Middle frontal gyrus (tissue), 1 donor: ENCODE measurements at regions not wholly inside any gene's neighbourhood (a gene's known extent, or its start where the extent isn't known, plus 50 kb on each side); places are given as distances from the start of the nearest gene placed in this dataset.

Experiments
- DNase-seq: peaks from one replicate; pipeline ENCODE4 v3.0.0-alpha.2; 2015; ENCODE audit warnings: low spot score; ENCODE audit errors: extremely low spot score

DNA sequence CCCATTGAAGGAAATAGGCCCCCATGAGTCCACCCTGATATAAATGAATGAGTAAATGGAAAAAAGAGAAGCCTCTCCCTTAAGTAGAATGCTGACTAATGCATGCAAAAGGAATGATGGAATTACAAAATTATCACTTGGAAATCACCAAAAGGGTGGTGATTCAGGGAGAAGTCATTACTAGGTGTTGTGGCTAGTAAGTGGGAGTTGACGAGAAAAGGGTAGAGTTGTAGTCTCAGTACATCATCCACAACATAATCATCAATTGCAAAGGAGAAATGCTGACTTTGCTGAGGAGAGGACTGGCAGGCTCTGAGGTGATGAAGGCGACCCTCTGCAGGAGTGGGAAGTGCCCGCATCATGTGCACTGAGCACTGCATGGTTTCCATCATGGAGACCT is 201.5 kb upstream of the S1PR3 start:
- DNase-seq = no peak

DNA sequence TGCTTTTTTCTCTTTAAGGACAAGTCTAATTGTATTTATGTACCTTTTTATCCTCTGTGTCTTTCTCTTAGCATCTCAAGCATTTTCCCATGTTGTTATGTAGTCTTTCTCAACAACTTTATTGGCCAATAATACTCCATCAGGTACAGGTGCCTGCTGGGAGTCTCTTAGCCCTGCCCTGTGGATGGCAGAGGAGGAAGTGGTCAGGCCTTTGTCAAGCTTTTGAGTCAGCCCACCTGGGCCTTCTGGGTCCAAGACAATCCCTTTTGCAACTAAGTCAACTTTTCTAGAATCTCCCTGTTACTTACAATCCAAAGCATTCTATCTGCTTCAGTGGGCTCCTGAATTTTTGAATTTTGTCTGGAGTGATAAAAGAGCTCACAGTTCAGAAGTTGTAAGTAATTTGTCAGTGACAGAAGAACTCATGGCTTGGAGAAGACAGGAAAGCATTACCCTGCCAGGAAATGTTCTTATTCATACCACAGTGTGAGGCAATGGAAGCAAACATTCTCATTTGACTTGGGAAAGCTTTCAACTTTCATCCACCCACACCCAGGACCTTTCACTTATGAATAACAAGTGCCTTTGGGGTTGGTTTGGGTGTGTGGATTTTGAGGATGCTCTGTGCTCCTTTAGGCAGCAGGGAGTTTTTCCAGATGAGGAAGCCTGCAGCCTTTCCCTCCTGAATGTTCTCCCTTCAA is 200.0 kb upstream of the S1PR3 start:
- DNase-seq = no peak

DNA sequence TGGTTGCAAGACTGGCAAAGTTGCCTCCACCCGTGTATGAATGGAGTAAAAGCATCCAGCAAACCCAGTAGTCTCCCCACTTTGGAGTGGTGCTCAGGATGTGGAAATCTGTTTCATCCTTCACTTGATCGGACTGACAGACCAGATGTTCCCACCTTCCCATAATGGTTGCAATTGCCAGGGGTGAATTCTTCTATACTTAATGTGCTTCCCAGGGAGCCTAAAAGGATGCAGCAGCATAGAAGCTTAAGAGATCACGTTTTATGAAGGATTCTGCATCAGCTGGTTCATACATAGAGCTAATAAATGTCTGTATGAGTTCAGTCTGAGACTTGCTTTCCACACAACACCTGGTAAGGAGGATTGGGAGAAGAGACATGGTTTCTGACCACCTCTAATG is 198.8 kb upstream of the S1PR3 start:
- no peak for DNase-seq

DNA sequence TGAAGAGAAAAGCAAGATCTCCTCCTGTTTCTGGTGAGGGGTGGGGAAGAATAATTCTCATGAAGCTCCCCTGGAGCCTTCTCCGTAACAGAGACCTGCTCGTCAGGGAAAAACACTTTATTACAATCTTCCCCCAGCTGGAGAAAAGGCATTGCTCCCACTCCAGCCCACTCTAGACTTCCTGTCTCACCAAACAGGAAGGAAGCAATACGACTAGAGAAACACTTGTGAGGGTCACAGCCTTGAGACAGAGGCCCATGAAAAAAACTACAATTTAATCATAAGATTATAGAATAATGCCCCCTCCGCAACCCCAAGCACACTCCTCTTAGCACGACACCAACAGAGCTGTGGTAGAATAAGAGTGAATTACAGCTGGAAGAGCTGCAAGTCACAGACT is 197.2 kb upstream of the S1PR3 start:
- DNase-seq = no peak

DNA sequence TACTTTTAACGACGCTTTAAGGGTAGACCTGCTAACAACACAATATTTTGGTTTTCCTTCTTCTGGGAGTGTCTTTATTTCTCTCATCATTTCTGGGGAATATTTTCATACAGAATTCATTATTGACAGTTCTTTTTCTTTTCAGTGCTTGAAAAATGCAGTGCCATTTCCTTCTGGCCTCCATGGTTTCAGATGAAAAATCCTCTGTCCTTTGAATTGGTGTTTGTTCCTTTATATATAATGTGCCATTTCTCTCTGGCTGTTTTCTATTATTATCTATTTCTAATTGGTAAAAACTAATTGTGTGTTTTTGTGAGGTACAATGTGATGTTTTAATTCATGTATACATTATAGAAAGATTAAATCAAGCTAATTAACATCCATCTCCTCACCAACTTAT is 194.3 kb upstream of the S1PR3 start:
- DNase-seq = no peak

DNA sequence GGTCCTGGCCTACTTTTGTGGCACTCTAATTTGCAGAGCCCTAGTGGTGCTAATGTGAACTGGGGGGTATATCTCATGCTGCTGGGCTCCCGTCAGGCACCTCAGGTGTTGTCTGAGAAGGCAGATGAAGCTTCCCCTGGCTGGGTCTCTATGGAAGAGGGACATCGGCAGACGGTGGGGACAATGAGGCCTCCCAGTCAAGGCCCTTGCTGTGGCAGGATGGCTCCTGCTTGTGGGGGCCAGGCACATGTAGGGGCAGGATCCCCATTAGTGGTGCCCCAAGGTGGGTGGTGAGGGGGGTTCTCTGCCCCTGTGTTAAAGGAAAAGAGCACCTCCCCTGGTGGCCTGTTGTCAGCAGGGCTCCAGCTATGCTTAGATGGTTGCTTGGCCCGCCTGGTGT is 192.8 kb upstream of the S1PR3 start:
- no peak for DNase-seq

DNA sequence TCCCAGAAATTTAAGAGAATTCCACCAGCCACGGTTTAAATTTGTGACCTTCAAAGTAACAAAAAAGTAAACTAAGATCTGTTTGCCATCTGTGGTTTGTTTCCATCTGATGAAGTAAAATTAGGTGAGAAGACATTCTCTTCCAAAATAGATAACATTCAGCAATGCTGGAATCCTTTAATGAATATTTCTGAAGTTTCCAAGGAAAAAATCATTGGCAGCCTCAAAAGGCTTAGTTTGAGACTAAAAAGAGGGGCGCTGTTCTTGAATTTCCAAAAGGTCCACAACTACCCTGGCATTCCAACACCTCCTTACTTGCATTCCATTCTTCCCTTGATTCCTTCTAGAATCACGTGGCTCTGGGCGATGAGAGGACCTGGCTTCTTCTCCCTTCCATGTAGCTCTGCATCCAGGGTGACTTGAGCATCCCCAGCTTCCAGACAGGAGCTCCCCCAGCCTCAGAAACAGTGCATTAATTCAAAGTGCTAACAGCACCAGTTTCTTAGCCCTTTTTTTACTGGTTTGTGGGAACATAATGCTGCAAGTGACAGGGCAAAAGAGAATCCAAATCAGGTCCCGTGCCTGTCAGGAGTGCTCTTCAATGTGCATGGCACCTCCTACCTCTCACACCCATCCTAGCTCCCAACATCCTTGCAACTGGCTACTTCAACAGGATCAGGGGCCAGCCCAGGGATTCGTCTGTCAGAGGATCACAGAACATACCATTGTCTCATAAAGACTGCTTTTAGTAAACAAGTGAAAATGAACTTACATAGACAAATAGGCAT is 191.5 kb upstream of the S1PR3 start:
- DNase-seq = no peak

DNA sequence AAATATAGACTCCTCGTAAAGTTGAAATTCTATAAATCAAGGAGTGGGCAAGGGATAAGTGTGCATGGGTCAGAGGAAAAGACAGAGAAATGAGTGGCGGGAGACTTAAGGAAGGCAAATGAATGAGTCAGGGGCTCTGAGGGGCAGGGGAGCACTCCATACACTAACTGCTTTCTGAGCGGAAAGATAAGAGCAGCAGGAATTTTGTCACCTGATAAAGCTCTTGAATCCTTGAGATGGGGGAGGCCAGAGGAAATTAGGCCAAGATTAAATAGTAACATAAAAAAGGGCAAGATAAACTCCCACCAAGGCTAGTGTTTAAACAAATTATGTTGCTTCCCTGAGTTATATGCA is 191.0 kb upstream of the S1PR3 start:
- no peak for DNase-seq

DNA sequence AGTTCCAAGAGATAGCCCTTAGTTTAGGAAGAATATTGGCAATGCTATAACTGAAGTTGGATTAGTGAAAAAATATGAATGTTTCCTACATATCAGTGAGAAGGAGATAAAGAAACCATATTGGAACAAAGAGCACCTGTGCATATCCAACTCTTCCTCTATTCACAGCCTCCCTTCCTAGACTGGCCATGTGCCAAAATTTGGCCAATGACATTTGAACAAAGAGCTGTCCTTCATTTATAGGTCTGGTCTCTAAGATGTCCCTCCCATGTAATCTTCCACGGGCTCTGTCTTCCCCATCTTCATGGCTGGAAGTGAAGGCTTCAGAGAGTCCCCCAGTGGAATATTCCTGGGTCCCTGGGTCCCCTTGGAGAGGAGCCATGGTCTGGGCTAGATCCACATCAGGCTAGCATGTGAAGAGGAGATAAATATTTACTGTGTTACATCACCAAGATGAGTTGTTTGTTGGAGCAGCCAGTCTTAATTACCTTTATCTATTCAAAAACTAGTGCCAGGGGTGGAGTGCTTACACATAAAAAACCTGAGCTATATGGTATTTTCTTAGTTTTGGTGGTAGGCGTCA is 190.0 kb upstream of the S1PR3 start:
- no peak for DNase-seq

DNA sequence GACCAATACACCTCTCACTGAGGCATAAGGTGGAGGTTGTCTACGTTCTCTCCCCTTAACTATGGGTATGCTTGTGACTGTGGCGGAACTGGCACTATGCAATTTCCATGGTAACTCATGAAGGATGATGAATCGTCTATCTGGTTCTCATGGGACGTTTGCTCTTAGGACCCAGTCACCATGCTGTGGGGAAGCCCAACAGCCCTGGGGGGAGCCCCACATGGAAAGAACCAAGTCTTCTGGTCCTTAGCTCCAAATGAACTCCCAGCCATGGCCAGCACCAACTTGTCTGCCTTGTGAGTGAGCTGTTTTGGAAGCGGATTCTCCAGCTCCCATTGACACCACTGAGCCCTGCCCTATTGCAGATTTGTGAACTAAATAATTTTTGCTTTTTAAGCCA is 188.7 kb upstream of the S1PR3 start:
- DNase-seq = no peak

DNA sequence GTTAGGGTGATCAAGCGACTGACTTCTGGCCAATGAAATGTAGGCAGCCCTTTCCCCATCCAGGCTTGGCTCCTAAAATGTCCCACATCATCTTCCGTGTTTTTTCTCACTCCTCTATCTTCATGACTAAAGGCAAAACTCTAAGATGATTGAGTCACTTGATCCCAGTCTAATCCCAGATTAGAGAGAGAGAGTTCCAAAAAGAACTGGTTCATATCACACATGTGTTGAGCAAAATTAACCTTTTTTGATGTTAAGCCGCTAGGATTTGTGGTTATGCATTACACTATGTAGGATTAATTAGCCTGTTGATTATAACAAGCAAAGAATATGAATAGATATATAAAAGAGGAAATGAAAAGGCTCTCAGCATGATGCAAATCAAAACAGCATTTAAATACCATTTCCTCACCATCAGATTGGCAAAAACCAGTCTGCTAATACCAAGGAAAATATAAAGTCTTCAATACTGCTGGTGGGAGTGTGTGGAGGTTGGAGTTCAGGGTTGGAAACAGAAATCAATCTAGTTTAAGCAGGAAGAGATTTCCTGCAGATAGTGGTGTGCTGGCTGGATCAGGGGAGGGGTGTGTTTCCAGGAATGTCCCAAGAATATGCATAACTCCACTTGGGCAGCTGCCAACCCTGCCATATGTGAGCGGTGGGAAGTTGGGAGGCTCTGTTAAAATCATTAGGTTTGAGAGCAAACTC is 187.6 kb upstream of the S1PR3 start:
- DNase-seq = no peak

DNA sequence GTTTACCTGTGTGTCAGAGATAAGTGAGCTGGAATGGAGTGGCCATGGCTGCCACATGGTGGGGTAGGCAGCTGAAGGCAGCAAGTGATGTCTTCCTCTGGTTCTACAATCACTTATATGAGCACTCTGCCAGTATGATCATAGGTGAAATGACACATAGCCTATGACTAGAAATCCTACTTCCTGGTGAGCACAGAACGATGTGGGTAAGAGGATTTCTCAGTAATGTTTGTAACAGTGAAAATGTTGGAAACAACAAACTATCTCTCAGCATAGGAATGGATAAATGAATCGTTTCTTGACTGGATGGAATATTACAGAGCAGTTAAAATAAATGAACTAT is 187.0 kb upstream of the S1PR3 start:
- DNase-seq = no peak

DNA sequence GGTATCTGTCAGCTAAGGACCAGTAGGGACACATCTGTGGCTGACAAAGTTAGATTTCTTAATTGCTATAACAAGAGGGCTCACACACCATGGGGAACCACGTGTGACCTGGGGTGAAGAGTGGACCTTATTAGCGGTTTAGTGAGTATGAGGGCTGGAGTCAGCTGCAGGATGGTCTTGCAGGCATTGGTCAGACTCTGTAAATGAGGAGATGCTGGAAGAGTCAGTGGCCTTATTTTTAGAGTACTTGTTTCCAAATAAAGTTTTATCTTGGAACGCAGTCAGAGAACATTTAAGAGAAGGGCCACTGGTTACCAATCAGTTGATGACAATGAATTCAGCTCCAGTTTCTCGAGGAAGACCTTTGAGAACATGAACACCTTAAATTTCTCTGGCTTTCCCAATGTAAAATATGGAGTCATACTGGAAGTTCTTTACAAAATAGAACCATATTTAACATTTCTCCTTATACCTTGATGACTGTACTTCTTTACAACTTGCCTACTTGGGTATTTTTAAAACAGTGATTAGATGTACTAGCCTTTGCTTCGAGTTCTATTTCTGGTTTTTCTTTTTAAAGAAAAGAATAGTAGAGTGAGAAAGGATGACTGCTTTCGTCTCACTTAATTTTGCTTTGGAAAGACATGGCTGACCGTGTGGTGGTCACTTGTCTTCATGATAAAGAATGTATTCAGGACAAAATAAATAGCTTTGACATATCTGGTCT is 185.9 kb upstream of the S1PR3 start:
- DNase-seq = no peak

DNA sequence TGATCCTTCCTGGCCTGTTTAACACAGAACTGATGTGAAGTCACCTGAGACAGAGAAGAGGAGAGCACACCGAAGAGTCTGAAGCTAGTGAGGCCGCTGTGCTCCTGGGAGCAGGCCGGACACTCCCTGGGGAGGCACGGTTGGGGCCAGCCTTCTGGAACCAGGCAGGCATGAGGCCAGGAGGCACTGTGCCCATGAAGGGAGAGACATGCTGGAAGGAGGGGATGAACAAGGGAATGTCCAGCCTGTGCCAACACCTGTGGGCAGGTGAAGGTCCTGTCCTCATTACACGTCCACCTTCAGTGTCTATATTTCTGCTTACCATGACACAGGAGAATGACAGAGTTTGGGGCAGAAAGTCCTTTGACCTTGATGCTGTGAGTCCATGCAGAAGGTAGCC is 183.8 kb upstream of the S1PR3 start:
- DNase-seq = no peak

DNA sequence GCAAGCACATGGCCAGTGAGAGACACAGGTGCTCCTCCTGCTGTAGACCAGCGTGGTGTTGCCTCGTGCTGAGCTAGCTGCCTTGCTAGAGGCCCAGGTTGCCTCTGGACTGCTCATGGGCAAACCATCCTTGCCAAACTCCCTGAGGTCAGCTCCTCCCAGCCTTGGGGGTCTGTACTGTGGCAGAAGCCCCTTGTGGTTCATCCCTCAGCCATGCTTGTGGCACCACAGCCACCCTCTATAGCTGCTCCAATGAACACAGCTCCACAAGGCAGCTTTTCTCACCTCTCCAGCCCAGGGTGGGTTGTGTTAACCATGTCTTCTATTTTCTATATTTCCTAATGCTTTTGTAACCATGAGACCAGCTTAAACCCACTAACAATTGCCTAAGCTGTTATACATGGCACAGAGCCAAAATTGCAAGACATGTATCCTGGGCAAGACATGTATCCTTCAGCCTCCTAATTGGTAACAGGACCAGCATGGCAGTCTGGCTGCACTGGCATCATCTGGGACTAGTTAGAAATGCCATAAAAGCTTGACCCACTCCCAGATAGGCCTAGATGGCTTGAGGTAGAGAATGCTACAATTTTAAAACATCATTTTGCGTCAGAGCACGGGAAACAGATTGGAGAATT is 183.1 kb upstream of the S1PR3 start:
- no peak for DNase-seq

DNA sequence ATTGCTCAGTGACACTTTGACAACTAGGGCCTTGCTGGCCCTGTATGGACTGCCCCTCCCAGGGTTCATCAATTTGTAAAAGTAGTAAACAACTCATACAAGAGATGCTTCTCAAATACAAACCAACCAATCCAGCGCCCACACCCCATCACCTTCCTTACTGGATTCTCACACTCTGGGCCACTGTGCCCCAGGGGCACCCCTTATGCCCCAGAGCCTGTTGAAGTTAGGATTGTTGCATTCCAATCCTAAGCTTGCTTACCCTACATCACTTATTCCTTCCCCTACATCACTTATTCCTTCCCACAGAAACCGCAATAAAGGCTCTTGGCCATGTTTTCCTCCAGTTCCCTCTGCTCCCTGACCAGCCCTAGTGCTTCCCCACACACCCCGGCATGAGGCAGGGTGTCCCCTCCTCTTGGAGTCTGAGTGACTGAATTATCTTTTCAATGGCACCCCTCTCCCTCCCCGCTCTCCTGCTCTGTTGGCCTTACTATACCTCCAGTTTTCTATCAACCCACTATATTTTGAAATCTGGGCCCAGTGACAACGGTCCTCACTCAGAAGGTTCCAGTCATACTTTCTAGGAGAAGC is 182.4 kb upstream of the S1PR3 start:
- DNase-seq = no peak

DNA sequence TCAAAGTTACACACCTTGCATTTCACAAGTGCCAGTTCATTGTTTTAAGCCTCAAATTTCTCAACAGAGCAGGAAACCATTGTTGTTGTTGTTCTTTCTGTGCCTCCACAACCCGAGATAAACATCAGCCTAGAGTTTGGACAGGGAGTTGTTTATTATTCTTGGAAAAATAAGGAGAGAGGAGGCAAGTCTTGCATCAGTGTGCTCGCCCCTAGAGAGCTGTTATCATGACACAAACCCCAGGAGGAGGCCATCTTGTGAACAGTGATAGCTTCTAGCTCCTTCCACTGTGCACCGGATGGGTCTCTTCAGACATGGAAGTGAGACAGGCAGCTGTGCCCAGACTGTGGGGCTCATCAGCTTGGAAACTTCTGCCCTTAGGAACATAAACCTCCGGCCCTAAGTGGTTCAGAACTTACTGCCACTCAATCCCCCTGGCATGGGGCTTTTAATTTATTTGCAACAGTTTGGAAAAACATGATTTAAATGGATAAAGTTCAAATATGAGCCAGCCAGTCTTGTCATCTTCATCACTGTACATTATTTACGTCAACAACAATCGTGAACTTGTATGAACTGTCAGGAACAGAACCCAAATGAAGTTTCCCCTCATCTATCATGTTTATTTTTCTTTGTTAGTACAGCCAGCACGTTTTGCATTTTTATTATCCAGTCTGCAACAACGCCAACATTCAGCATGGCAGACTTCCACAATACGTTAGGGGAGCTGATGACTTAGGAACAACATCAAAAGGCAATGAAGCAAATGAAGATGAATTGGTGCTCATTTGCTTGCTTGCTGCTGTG is 181.7 kb upstream of the S1PR3 start:
- DNase-seq = no peak

DNA sequence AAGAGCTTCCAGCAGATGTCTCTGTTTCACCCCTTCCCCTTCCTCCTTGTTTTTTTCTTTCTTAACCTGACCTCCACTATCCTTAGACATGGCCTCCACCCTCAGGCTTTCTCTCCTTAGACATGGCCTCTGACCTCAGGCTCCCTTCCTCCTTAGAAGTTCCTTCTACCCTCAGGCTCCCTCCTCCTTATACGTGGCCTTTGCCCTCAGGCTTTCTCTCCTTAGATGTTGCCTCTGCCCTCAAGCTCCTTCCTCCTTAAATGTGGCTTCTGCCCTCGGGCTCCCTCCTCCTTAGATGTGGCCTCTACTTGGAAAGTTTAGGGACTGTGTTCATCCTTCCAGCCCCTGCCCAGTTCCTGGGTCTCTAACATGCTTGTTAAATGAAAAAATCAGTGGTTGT is 180.4 kb upstream of the S1PR3 start:
- no peak for DNase-seq

DNA sequence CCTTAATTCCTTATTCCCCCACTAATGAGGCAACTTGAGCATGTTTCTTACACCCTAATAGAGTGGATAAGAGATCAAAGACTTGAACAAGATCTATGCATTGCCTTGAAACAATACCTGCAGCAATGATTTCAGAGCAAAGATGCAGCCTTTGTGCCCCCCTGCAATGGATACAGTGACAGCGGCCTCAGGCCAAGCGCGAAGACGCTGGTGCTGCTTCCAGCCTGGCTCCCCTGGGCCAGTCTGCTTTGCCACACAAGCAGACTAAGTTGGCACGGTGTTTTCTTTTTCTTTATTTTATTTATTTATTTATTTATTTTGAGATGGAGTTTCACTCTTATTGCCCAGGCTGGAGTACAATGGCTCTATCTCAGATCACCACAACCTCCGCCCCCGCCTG is 179.8 kb upstream of the S1PR3 start:
- no peak for DNase-seq
